ENCODE measurements at regions not wholly inside any gene's neighbourhood (a gene's known extent, or its start where the extent isn't known, plus 50 kb on each side); places are given as distances from the start of the nearest gene placed in this dataset.

- Histone ChIP-seq H3K36me3 (ENCODE audit: insufficient read depth) (no peaks in the 10 kb centered on the region), H3K27ac (ENCODE audit: low read depth) (no peak overlapping the region), H3K4me1 (ENCODE audit: insufficient read depth) (no peaks in the 10 kb centered on the region), H3K4me3 (ENCODE audit: low read depth, low read length) (no peak overlapping the region)
- no peak for DNase-seq (ENCODE audit: extremely low spot score)
- 78% methylated on average over 11 of the region's 11 CpGs for WGBS
These were observed 163.7 kb downstream of the SHOX start for GRCh38 chrX:794311-794710.

GRCh38 chrX:793216-793770, 162.7 kb downstream of the SHOX start:
- Histone ChIP-seq H3K27ac (ENCODE audit: low read depth) (no peak overlapping the region), H3K36me3 (ENCODE audit: insufficient read depth) (no peaks in the 10 kb centered on the region), H3K4me3 (ENCODE audit: low read depth, low read length) (no peak overlapping the region), H3K4me1 (ENCODE audit: insufficient read depth) (no peaks in the 10 kb centered on the region)
- 68% methylated on average over 24 of the region's 24 CpGs for WGBS
- no peak for DNase-seq (ENCODE audit: extremely low spot score)

GRCh38 chrX:791479-792034, 161.0 kb downstream of the SHOX start:
- 15% methylated on average over 14 of the region's 14 CpGs for WGBS
- H3K4me1 ChIP-seq (ENCODE audit: insufficient read depth): no peaks in the 10 kb centered on the region
- no peak overlapping the region for H3K4me3 ChIP-seq (ENCODE audit: low read depth, low read length)
- H3K36me3 ChIP-seq (ENCODE audit: insufficient read depth): no peaks in the 10 kb centered on the region
- no peak overlapping the region for H3K27ac ChIP-seq (ENCODE audit: low read depth)
- no peak for DNase-seq (ENCODE audit: extremely low spot score)

GRCh38 chrX:790783-791360, 160.3 kb downstream of the SHOX start:
- no peak for DNase-seq (ENCODE audit: extremely low spot score)
- Histone ChIP-seq H3K4me3 (ENCODE audit: low read depth, low read length) (no peak overlapping the region), H3K27ac (ENCODE audit: low read depth) (no peak overlapping the region), H3K36me3 (ENCODE audit: insufficient read depth) (no peaks in the 10 kb centered on the region), H3K4me1 (ENCODE audit: insufficient read depth) (no peaks in the 10 kb centered on the region)
- 8% methylated on average over 30 of the region's 30 CpGs for WGBS

DNA sequence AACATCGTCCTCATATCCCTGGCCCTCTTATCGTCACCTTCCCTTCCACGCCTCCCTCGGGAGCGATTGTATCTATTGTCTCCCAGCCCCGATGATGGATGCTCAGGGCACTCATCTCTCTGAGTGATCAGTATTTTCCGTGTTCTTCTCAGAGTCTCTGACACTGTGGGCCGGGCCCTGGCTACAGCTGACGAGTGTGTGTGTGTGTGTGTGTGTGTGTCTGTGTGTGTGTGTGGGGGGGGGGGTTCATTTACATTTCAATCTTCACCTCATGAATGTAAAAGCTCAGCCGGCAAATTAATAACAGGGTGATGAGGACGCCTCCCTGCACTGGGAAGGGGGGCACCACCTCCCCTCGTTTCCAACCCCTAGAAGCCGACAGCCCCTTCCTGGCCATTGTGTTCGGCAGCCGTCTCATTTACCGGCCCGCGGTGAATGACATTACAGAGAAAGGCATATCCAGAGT, 159.5 kb downstream of the SHOX start:
- Histone ChIP-seq H3K4me1 (ENCODE audit: insufficient read depth) (no peaks in the 10 kb centered on the region), H3K4me3 (ENCODE audit: low read depth, low read length) (no peak overlapping the region), H3K36me3 (ENCODE audit: insufficient read depth) (no peaks in the 10 kb centered on the region), H3K27ac (ENCODE audit: low read depth) (no peak overlapping the region)
- DNase-seq (ENCODE audit: extremely low spot score): no peak
- 9% methylated on average over 18 of the region's 18 CpGs for whole genome bisulfite sequencing

GRCh38 chrX:789096-789495, 158.5 kb downstream of the SHOX start:
- H3K4me1 ChIP-seq (ENCODE audit: insufficient read depth): no peaks in the 10 kb centered on the region
- no peak overlapping the region for H3K4me3 ChIP-seq (ENCODE audit: low read depth, low read length)
- H3K27ac ChIP-seq (ENCODE audit: low read depth): no peak overlapping the region
- no peaks in the 10 kb centered on the region for H3K36me3 ChIP-seq (ENCODE audit: insufficient read depth)
- 29% methylated on average over 9 of the region's 9 CpGs for WGBS
- no peak for DNase-seq (ENCODE audit: extremely low spot score)

DNA sequence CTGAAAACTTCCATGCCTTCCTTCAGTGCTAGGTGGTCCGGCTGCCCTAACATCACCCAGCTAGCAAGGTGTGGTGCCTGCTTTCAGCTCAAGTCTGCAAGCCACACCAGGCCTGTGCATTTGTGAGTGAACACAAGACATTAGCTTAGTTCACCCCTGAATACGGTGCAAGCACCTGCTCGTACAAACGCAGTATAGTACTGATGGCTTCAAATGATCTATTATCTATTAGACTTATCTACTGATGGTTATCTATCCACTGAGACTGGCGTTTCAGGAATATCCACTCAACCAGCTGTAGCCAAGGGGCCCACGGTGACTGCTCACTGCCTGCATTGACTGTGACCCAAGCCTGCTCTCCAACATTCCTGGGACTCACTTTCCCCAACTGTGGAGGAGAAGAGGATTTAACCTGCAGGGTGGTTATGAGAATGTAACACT, 155.9 kb downstream of the SHOX start:
- 55% methylated on average over 6 of the region's 6 CpGs for WGBS

DNA sequence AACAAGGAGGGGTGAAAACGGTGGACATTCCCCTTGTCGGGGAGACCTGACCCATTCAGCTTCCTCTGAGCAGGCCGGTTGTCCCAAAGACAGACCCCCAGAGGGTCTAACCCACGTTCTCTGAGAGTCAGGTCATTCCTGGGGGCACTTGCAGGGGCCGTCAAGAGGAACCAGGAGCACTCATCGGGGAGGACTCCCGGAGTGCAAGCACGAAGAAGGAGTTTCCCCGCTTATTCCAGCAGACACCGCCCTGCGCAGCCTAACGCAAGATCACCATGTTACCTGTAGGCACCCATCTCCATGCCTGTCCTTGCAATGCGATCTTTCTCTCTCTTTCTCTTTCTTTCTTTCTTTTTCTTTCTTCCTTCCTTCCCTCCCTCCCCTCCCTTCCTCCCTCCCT, 154.2 kb downstream of the SHOX start:
- no peak for DNase-seq (ENCODE audit: extremely low spot score)

More for the DNA sequence above, 155.9 kb downstream of the SHOX start:
- H3K4me1 ChIP-seq (ENCODE audit: insufficient read depth): no peaks in the 10 kb centered on the region
- no peaks in the 10 kb centered on the region for H3K36me3 ChIP-seq (ENCODE audit: insufficient read depth)
- H3K27ac ChIP-seq (ENCODE audit: low read depth): no peak overlapping the region
- DNase-seq (ENCODE audit: extremely low spot score): no peak
- H3K4me3 ChIP-seq (ENCODE audit: low read depth, low read length): no peak overlapping the region

DNA sequence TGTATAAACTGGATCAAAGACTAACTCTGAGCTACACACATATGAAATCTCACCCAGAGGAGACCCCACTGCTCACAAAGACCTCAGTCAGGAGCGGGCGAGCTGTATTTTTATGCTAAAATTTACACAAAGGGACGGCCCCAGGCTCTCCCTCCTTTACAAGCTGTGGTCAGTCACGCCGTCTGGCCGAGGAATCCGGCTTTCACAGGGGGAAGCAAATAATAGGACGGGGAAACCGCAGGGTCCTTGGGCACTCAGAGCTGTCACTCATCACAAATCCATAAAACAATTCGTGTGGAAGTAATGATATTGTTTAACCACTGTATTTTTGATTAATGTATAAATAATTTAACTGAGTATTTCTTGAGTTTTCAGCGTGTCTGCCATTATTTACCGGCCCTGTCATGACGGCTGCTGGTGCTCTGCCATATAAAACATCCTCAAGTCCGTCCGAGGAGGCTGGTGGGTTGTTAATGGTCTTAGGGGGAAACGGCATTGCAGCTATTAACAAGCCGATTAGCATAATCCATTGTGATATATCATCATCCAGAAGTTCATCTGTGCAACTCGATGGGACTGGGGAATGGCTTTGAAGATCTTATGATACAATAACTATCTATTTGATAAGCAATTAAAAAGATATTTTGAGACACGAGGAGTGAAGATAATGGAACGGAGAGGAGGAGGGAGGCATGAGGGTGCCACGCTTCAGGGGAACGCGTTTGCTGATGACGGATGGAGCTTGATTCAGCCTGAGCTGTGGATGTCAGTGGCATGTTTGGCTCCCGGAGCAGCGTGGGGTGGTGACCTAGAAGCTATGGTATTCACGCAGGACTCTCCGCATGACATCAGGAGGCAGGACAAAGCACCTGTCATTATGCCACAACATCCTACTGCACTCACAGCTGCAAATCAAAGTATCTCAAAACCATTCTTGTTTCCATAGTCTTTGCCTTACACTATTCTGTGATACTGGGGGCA, 150.9 kb downstream of the SHOX start:
- no peak overlapping the region for H3K4me3 ChIP-seq (ENCODE audit: low read depth, low read length)
- no peaks in the 10 kb centered on the region for H3K36me3 ChIP-seq (ENCODE audit: insufficient read depth)
- no peaks in the 10 kb centered on the region for H3K4me1 ChIP-seq (ENCODE audit: insufficient read depth)
- WGBS: 20% methylated on average over 28 of the region's 28 CpGs
- H3K27ac ChIP-seq (ENCODE audit: low read depth): no peak overlapping the region
- DNase-seq (ENCODE audit: extremely low spot score): no peak

More for the DNA sequence above, 154.2 kb downstream of the SHOX start:
- Histone ChIP-seq H3K4me1 (ENCODE audit: insufficient read depth) (no peaks in the 10 kb centered on the region), H3K36me3 (ENCODE audit: insufficient read depth) (no peaks in the 10 kb centered on the region), H3K27ac (ENCODE audit: low read depth) (no peak overlapping the region), H3K4me3 (ENCODE audit: low read depth, low read length) (no peak overlapping the region)
- whole genome bisulfite sequencing: 90% methylated on average over 13 of the region's 13 CpGs

- Histone ChIP-seq H3K4me1 (ENCODE audit: insufficient read depth) (no peaks in the 10 kb centered on the region), H3K27ac (ENCODE audit: low read depth) (no peak overlapping the region), H3K36me3 (ENCODE audit: insufficient read depth) (no peaks in the 10 kb centered on the region), H3K4me3 (ENCODE audit: low read depth, low read length) (no peak overlapping the region)
- 65% methylated on average over 14 of the region's 14 CpGs for WGBS
- DNase-seq (ENCODE audit: extremely low spot score): no peak
These were observed 146.1 kb downstream of the SHOX start for GRCh38 chrX:776529-777230.

DNA sequence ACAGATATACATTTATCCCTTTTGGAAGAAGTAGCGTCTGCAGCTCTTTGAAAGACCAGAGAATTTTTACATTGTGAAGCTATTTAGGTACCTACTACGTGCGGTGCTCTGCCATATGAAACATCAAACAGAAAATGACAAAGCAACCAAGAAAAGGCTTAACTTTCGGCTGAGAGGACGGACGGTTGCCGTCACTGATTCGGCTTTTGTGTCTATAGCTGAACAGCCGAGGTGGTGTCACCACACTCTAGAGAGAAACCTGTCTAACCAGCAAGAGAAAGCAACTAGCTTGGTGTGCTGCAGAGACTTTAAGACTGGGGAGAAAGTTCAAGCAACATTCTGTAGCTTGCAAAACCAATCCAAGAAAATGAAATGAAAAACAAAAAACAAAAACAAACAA, 145.5 kb downstream of the SHOX start:
- Histone ChIP-seq H3K27ac (ENCODE audit: low read depth) (no peak overlapping the region), H3K4me1 (ENCODE audit: insufficient read depth) (no peaks in the 10 kb centered on the region), H3K36me3 (ENCODE audit: insufficient read depth) (no peaks in the 10 kb centered on the region), H3K4me3 (ENCODE audit: low read depth, low read length) (no peak overlapping the region)
- DNase-seq (ENCODE audit: extremely low spot score): no peak
- WGBS: 66% methylated on average over 9 of the region's 9 CpGs

DNA sequence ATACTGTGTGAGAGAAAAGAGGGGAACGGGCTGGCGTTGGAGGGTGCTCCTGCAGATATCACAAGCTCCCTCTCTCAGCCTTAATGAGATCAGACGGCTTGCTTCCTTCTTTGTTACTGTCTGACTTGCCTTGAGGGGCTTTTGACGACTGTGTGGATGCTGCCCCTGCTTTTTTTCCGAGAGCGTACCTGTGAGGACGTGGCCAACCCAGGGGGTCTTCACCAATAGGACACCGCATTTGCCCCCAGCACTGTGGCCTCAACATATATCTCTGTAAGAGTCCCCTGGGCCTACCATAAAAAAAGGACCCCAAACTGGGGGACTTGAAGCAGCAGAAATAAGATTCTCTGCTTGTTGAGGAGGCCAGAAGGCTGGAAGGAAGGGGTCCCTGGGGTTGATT, 143.9 kb downstream of the SHOX start:
- Histone ChIP-seq H3K27ac (ENCODE audit: low read depth) (no peak overlapping the region), H3K36me3 (ENCODE audit: insufficient read depth) (no peaks in the 10 kb centered on the region), H3K4me1 (ENCODE audit: insufficient read depth) (no peaks in the 10 kb centered on the region), H3K4me3 (ENCODE audit: low read depth, low read length) (no peak overlapping the region)
- DNase-seq (ENCODE audit: extremely low spot score): no peak
- WGBS: 65% methylated on average over 8 of the region's 8 CpGs

DNA sequence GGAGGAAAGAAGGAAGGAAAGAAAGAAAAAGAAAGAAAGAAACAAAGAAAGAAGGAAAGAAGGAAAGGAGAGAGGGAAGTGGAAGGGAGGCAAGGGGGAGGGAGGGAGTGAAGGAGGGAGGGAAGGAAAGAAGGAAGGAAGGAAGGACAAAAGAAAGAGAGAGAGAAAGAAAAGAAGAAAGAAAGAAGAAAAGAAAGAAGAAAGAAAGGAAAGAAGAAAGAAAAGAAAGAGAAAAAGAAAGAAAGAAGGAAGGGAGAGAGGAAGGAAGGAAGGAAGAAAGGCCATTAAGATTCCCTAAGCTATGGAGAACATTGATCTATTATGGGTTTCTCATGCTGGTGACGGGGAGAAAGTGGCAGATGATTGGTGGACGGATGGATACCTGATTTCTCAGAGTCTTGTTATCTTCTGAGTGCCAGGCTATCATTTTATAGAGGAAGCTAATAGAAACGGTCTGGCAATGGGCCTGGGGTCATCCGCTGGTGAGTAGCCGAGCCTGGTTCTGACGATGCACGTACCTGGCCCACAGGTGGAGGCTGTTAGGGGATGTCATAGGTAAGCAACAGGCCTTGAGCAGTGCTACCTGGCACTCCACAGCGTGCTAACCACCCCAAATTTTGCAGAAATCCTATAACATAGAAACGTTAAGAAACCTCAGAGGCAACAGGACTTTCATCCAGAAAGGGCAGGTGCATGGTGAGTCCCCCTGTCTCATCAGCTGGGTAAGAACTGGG, 142.9 kb downstream of the SHOX start:
- WGBS: 74% methylated on average over 9 of the region's 9 CpGs

More for the DNA sequence above, 142.9 kb downstream of the SHOX start:
- H3K4me3 ChIP-seq (ENCODE audit: low read depth, low read length): no peak overlapping the region
- no peak for DNase-seq (ENCODE audit: extremely low spot score)
- H3K4me1 ChIP-seq (ENCODE audit: insufficient read depth): no peaks in the 10 kb centered on the region
- no peaks in the 10 kb centered on the region for H3K36me3 ChIP-seq (ENCODE audit: insufficient read depth)
- H3K27ac ChIP-seq (ENCODE audit: low read depth): no peak overlapping the region

Measured in urinary bladder (tissue), 3 donors.